Lung (tissue), 11 donors: ENCODE measurements at regions not wholly inside any gene's neighbourhood (a gene's known extent, or its start where the extent isn't known, plus 50 kb on each side); places are given as distances from the start of the nearest gene placed in this dataset.
A peak's percentile ranks its signal among the peaks of the same experiment; 100 is the strongest.

ENCODE experiments used
- ATAC-seq: fragments of 200-7000 bp; cut with Tn5 transposase; one replicate; pipeline ENCODE4 v1.9.1; 2020; ENCODE audit warnings: moderate number of reproducible peaks; ENCODE audit not compliant: insufficient read depth, low FRiP score
- DNase-seq, 3 donors: peaks; one replicate each; pipeline ENCODE4 v3.0.0-alpha.2; 2013 to 2017
- H3K27ac ChIP-seq, 2 donors: one replicate each; pipeline ENCODE4 v1.5.1; 2013; ENCODE audit warnings: mild to moderate bottlenecking in 2 of 2, moderate library complexity in 2 of 2, control low read depth in 1 of 2, inconsistent platforms in 1 of 2, low read depth in 1 of 2, low read length in 1 of 2
- H3K27me3 ChIP-seq, 3 donors: one replicate each; pipeline ENCODE4 v1.5.1; 2013; ENCODE audit warnings: low read length in 2 of 3; ENCODE audit not compliant: control insufficient read depth in 3 of 3, insufficient read depth in 3 of 3
- H3K36me3 ChIP-seq, 4 donors: one replicate each; pipeline ENCODE4 v1.5.1; 2013; ENCODE audit warnings: low read length in 4 of 4, mild to moderate bottlenecking in 1 of 4, moderate library complexity in 1 of 4; ENCODE audit not compliant: control insufficient read depth in 4 of 4, insufficient read depth in 4 of 4
- H3K4me1 ChIP-seq, 5 donors: one replicate each; pipeline ENCODE4 v1.5.1; 2013; ENCODE audit warnings: low read length in 5 of 5, mild to moderate bottlenecking in 2 of 5, moderate library complexity in 1 of 5; ENCODE audit not compliant: control insufficient read depth in 5 of 5, insufficient read depth in 5 of 5
- H3K4me3 ChIP-seq: one replicate; pipeline ENCODE4 v1.5.1; 2013; ENCODE audit warnings: mild to moderate bottlenecking, control low read depth, moderate library complexity
- H3K9ac ChIP-seq, 2 donors: one replicate each; pipeline ENCODE4 v1.5.1; 2013; ENCODE audit warnings: low read length in 2 of 2, control low read depth in 1 of 2; ENCODE audit not compliant: insufficient read depth in 1 of 2
- H3K9me3 ChIP-seq, 4 donors: one replicate each; pipeline ENCODE4 v1.5.1; 2013; ENCODE audit warnings: low read length in 3 of 4, mild to moderate bottlenecking in 1 of 4, moderate library complexity in 1 of 4; ENCODE audit not compliant: control insufficient read depth in 4 of 4, insufficient read depth in 3 of 4
- CTCF ChIP-seq: IDR thresholded peaks from 2 replicates; pipeline ENCODE4 v1.5.1; 2012; ENCODE audit warnings: mild to moderate bottlenecking; ENCODE audit errors: control extremely low read depth, extremely low read depth
- WGBS, 2 donors: extraction: QIAGEN DNeasy Blood & Tissue Kit; methylation state at CpG; one replicate each; pipeline ENCODE4 v1.1.7; 2013; 5-methylcytosine and 5-hydroxymethylcytosine counted together
- donor health status: control.
- donor health status: control.
- donor health status: Bipolar disorder and iron deficiency.
- donor health status: healthy.
- donor health status: DM: yes; HTN: yes; CAD: no.

GRCh38 chr5:86320266-86320665 lies 297.5 kb upstream of the COX7C start:
- Histone ChIP-seq H3K27me3 (no peaks in the 10 kb centered on the region), H3K36me3 (no peaks in the 10 kb centered on the region), H3K9me3 (no peaks in the 10 kb centered on the region), H3K4me1 (no peaks in the 10 kb centered on the region), H3K9ac (no peak overlapping the region), H3K27ac (no peak overlapping the region), H3K4me3 (no peak overlapping the region)
- DNase-seq (peak in 1 of 3 donors; percentile 1), ATAC-seq (no peak)
- no peak for TF ChIP-seq CTCF

GRCh38 chr5:86329318-86329717 lies 288.4 kb upstream of the COX7C start:
- Histone ChIP-seq H3K9ac (no peak overlapping the region), H3K9me3 (no peaks in the 10 kb centered on the region), H3K27ac (no peak overlapping the region), H3K4me1 (no peaks in the 10 kb centered on the region), H3K27me3 (no peaks in the 10 kb centered on the region), H3K36me3 (no peaks in the 10 kb centered on the region), H3K4me3 (no peak overlapping the region)
- 70 to 95% methylated on average over 1 of the region's 1 CpG for WGBS, 2 donors
- no peak for ATAC-seq
- no peak for DNase-seq
- no peak for TF ChIP-seq CTCF

GRCh38 chr5:86330736-86331135 lies 287.0 kb upstream of the COX7C start:
- no peak for DNase-seq
- Histone ChIP-seq H3K36me3 (no peaks in the 10 kb centered on the region), H3K27me3 (no peaks in the 10 kb centered on the region), H3K9ac (no peak overlapping the region), H3K27ac (no peak overlapping the region), H3K4me3 (no peak overlapping the region), H3K9me3 (no peaks in the 10 kb centered on the region), H3K4me1 (no peaks in the 10 kb centered on the region)
- no peak for TF ChIP-seq CTCF
- ATAC-seq, result no peak
- 89 to 92% methylated on average over 2 of the region's 2 CpGs for WGBS, 2 donors

GRCh38 chr5:86332851-86333250 lies 284.9 kb upstream of the COX7C start:
- Histone ChIP-seq H3K4me3 (no peak overlapping the region), H3K27me3 (no peaks in the 10 kb centered on the region), H3K4me1 (no peaks in the 10 kb centered on the region), H3K27ac (no peak overlapping the region), H3K36me3 (no peaks in the 10 kb centered on the region), H3K9ac (no peak overlapping the region), H3K9me3 (peaks cover 0 to 2% (median 0%) of the 10 kb centered on the region in 4 donors)
- ATAC-seq, result no peak
- no peak for TF ChIP-seq CTCF
- no peak for DNase-seq
- WGBS, 2 donors, result 63 to 81% methylated on average over 1 of the region's 1 CpG
